ENCODE measurements at regions not wholly inside any gene's neighbourhood (a gene's known extent, or its start where the extent isn't known, plus 50 kb on each side); places are given as distances from the start of the nearest gene placed in this dataset.

GRCh38 chr6:44598679-44599078 is 211.2 kb downstream of the CDC5L start:
- Histone ChIP-seq H3K4me1 (ENCODE audit: insufficient read depth, low read length) (peaks cover 2% of the 10 kb centered on the region; the same call in 1 of the 2 replicates), H3K4me2 (ENCODE audit: insufficient read depth, insufficient read length, low read length) (no peak overlapping the region), H3K27me3 (ENCODE audit: insufficient read depth, low read length) (no peaks in the 10 kb centered on the region), H2BK15ac (ENCODE audit: low read depth, low read length) (no peak overlapping the region), H2BK12ac (ENCODE audit: insufficient read length, low read depth, low read length) (no peak overlapping the region), H4K5ac (ENCODE audit: insufficient read length, low read depth, low read length) (no peak overlapping the region), H2AFZ (ENCODE audit: low read length) (no peak overlapping the region), H4K20me1 (ENCODE audit: control insufficient read depth, insufficient read depth, insufficient read length) (no peaks in the 10 kb centered on the region), H3K9me3 (ENCODE audit: control insufficient read depth, low read depth, low read length) (no peaks in the 10 kb centered on the region), H4K91ac (ENCODE audit: insufficient read length, low read depth, low read length) (no peak overlapping the region), H3K18ac (ENCODE audit: insufficient read length, low read depth, low read length) (no peak overlapping the region), H4K8ac (replicated peaks; ENCODE audit: insufficient read length, low read depth, low read length) (no peak overlapping the region), H3K23me2 (ENCODE audit: insufficient read length, low read depth, low read length, poor library complexity, severe bottlenecking) (no peaks in the 10 kb centered on the region), H3T11ph (ENCODE audit: low read length) (no peak overlapping the region), H3K56ac (ENCODE audit: insufficient read length, low read depth, low read length) (no peak overlapping the region), H2BK20ac (ENCODE audit: low read depth, low read length, poor library complexity, severe bottlenecking) (no peak overlapping the region), H2AK5ac (ENCODE audit: insufficient read length, low read length) (no peak overlapping the region), H3K79me1 (ENCODE audit: insufficient read depth, low read depth, low read length, poor library complexity, severe bottlenecking) (no peaks in the 10 kb centered on the region), H3K9ac (ENCODE audit: extremely low read depth, insufficient read length, low read length) (no peak overlapping the region), H3K79me2 (ENCODE audit: insufficient read depth, low read length) (no peaks in the 10 kb centered on the region), H3K23ac (ENCODE audit: insufficient read length, low read depth, low read length) (no peak overlapping the region), H2BK120ac (ENCODE audit: low read depth, low read length, poor library complexity, severe bottlenecking) (no peak overlapping the region), H3K27ac (ENCODE audit: insufficient read length, low read depth, low read length) (no peak overlapping the region), H2BK5ac (ENCODE audit: insufficient read length, low read length) (no peak overlapping the region), H3K14ac (ENCODE audit: insufficient read depth, low read length) (no peak overlapping the region), H3K4ac (ENCODE audit: low read depth, low read length) (no peak overlapping the region)
- Mint-ChIP-seq H3K4me1 (peaks cover 3 to 7% of the 10 kb centered on the region in 2 experiments), H3K27ac (no peak overlapping the region; a peak in 1 of 7 replicates), H3K4me3 (no peak overlapping the region), H3K9me3 (no peaks in the 10 kb centered on the region; a peak in 1 of 5 replicates), H3K36me3 (ENCODE audit: insufficient read depth in 1 of 3, low read depth in 3 of 3) (no peaks in the 10 kb centered on the region), H3K27me3 (ENCODE audit: low read depth) (no peaks in the 10 kb centered on the region)
- TF ChIP-seq, protein P1, sequence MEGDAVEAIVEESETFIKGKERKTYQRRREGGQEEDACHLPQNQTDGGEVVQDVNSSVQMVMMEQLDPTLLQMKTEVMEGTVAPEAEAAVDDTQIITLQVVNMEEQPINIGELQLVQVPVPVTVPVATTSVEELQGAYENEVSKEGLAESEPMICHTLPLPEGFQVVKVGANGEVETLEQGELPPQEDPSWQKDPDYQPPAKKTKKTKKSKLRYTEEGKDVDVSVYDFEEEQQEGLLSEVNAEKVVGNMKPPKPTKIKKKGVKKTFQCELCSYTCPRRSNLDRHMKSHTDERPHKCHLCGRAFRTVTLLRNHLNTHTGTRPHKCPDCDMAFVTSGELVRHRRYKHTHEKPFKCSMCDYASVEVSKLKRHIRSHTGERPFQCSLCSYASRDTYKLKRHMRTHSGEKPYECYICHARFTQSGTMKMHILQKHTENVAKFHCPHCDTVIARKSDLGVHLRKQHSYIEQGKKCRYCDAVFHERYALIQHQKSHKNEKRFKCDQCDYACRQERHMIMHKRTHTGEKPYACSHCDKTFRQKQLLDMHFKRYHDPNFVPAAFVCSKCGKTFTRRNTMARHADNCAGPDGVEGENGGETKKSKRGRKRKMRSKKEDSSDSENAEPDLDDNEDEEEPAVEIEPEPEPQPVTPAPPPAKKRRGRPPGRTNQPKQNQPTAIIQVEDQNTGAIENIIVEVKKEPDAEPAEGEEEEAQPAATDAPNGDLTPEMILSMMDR (conservative IDR thresholded peaks at IDR 0.05), result no peak
- no CpG with 5 or more reads among the region's 5 CpGs for WGBS (ENCODE audit: extremely low coverage, insufficient read length, low lambda C conversion rate)
- DNase-seq, result peak; percentile 15

Data from H9 (cell line).